COLO668 (cell line): ENCODE measurements at regions not wholly inside any gene's neighbourhood (a gene's known extent, or its start where the extent isn't known, plus 50 kb on each side); places are given as distances from the start of the nearest gene placed in this dataset.
"Not testable (repeated sequence)": the region's sequence is repeated elsewhere in the genome, so short reads cannot be mapped to it uniquely, and the experiment has no call there.

Experiments used
- DNase-seq: peaks from one replicate; lab custom pipeline; 2025; ENCODE audit not compliant: unreplicated experiment; lab: John Stamatoyannopoulos, UW

DNA sequence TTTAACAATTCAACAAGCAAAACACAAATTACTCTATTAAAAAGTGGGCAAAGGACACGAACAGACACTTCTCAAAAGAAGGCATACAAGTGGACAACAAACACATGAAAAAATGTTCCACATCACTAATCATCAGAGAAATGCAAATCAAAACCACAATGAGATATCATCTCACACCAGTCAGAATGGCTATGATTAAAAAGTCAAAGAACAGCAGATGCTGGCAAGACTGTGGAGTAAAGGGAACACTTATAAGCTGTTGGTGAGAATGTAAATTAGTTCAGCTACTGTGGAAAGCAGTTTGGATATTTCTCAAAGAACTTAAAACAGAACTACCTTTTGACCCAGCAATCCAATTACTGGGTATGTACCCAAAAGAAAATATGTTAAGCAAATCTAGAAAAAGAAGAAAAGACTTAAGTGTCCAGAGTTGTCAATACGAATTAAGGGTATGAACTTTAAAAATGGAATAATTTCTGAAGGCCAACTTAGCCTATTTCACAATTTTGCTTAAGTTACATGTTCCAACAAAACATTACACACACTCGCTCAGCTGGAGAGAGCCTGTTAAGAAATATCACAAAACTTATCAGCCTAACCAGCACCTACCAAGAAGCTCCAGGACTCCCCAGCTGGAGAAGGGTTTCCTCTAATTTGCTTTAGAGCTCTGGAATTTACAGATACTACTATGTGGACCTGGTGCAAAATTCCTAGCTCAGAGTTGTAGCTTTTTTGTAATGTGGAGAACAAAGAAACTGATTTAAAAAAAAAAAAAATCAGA is 232.1 kb downstream of the DUSP10 start:
- no peak for DNase-seq

GRCh38 chr1:221510793-221511503 is 230.9 kb downstream of the DUSP10 start:
- DNase-seq, result no peak

- no peak for DNase-seq
Measured at GRCh38 chr1:221511797-221512196, 230.1 kb downstream of the DUSP10 start.

DNA sequence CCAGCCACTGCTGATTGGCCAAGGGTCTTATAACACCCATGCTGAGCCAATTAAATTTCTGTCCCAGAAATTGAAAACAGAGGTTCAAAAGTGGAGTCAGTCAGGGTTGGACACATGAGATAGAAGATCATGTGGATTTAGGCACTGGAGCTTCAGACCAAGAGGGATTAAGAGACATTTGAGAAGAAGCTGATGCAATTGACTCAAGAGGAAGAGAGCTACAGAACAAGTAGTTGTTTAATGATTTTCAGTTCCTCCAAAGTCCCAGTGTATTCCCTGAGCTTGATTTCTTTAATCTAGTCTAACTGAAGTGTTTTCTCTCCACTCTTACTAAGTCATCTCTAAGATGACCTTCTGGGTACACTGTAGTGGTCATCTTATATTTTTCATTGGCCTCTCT is 227.1 kb downstream of the DUSP10 start:
- no peak for DNase-seq

DNA sequence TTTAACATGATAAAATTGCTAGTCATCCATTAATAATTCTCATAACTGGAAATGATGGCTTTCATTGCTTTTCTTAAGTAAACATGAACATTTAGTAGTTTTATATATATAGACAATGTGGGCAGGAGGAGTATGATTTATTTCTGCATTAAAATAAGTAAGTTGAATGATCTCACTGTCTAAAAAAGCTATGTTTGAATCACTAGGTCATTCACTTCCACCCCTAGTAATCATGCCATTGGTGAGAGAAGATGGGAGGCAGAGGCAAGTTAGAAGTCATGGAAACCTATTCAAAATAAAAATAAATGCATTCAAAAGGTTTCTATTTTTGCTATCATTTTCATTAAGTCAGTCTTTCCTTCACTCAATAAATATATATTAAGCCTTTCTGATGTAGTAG is 226.4 kb downstream of the DUSP10 start:
- DNase-seq, result no peak

DNA sequence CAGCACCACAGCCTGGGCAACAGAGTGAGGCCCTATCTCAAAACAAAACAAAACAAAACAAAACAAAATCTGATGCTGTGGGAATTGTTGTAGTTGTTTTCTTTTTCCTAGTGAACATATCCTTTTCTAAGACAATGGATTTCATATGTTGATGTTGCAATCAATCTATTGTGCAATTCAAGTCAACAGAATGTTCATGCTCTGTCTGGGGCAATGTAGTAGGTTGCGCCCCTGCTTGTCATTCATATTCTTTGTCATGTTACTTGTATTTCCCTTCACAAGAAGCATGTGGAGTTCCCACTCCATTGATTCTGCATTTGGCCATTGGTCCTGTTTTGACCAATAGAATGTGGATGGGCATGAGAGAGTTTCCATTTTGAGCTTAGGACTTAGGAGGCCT is 223.9 kb downstream of the DUSP10 start:
- no peak for DNase-seq

DNA sequence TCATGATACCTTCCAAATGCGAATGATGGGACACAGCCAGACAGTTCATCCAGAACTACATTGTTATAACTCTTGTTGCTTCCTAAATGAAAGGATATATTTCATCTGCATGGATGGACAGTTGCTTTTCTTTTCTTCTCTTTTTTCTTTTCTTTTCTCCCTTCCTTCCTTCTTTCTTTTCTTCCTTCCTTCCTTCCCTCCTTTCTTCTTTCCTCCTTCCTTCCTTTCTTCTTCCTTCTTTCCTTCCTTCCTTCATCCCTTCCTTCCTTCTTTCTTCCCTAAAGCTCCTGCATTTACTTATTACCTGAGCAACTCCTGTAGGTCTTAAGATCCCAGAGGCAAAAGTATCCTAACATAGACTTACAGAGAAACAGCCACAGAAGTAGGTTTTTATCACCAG is 221.6 kb downstream of the DUSP10 start:
- DNase-seq, result no peak

GRCh38 chr1:221521686-221522085 is 220.2 kb downstream of the DUSP10 start:
- no peak for DNase-seq

- no peak for DNase-seq
Measured at GRCh38 chr1:221522529-221522940, 219.4 kb downstream of the DUSP10 start.

DNA sequence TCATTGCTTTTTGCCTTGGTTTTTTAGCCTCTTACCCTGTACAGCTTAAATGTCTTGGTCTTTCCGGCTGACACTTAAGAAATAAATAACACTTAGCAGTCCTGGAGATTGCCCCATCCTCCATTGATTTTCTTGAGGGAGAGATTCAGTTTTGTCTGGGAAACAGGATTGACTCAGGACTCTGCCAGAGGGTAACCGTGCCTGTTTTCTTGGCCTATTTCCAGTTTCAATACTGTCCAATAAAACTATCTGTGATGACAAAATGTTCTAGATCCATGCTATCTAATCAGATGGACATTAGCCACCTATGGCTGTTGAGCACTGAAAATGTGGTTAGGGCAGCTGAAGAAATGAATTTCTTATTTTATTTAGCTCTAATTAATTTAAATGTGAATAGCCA is 216.1 kb downstream of the DUSP10 start:
- no peak for DNase-seq

DNA sequence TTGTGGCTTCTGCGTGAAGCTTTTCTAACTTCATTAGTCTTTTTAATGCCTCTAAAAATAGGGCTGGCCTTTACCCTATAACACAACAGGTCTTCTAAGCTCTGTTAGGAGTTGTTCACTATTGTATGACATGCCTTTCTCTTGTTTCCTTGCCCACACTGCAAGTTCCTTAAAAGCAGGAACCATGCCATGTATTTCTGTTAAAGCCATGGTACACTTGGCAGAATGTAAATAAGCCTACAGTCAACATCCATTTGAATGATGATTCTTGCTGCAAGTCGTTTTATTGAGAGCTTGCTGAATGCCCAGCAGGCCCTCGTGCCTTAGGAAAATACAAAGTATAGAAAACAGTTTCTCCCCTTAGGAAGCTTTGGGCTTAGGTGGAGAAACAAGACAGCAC is 214.6 kb downstream of the DUSP10 start:
- DNase-seq, result no peak

- DNase-seq, result no peak
Measured at GRCh38 chr1:221527886-221528624, 213.8 kb downstream of the DUSP10 start.

- DNase-seq, result not testable (repeated sequence)
Measured at GRCh38 chr1:221530159-221530558, 211.7 kb downstream of the DUSP10 start.

GRCh38 chr1:221530791-221531190 is 211.1 kb downstream of the DUSP10 start:
- DNase-seq, result no peak

DNA sequence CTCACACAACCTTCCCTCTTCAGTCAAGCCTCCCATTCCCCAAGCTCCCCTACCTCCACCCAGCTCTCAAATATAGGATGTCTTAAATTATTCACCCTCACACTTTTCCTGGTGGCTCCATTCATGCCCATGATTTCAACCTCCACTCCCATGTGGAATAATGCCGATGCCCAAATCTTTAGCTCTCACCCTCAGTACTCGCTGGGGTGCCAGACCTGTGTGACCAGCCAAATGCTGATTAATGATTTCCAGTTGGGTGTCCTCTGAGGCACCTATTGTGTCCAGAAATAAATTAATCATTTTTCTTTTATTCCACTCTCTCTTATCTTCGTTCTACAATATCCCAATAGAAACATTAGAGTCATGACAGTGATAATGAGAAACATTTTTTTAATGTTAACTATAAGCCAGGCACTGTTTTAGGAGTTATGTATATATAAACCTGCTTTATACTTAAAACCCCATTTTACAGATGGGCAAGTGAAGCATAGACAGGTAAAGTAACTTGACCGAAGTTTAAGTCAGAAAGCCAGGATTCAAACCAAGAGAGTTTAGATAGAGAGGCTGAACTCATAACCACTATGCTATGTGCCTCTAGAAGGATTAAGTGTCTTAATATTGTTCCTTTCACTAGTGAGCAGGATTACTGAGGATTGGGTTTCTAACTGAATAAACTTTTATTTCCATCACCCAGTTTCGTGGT is 209.7 kb downstream of the DUSP10 start:
- DNase-seq, result no peak

GRCh38 chr1:221541296-221541695 is 200.6 kb downstream of the DUSP10 start:
- no peak for DNase-seq

DNA sequence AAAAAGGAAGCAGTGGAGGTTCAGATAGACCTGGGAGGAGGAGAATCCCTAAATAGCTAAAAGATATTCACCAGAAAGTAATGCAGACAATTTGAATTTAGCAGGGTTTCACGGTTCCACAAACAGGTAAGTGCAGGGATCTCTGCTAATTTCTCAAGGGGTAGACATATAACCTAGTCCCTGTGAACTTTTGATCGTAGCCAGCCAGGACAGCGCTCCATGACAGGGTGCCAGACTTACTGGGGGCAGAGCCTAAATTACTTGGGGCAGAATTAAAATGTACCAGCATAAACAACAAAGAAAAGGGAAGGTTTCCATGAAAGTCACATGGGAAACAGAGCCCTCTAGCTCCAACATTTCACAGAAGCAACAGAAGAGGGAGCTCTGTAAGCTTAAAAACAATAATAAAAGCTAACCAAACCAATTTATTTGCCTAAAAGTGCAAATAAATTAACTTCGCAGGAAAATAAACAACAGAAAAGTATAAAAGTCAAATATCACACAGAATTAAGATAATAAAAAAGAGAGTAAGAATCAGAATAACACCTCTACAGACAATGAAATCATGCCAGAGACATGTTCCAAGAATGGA is 198.3 kb downstream of the DUSP10 start:
- DNase-seq, result no peak

- no peak for DNase-seq
Measured at GRCh38 chr1:221548942-221549341, 192.9 kb downstream of the DUSP10 start.

GRCh38 chr1:221549815-221550214 is 192.1 kb downstream of the DUSP10 start:
- no peak for DNase-seq

GRCh38 chr1:221552792-221553191 is 189.1 kb downstream of the DUSP10 start:
- not testable (repeated sequence) for DNase-seq
